ENCODE measurements at regions not wholly inside any gene's neighbourhood (a gene's known extent, or its start where the extent isn't known, plus 50 kb on each side); places are given as distances from the start of the nearest gene placed in this dataset.
"Not testable (repeated sequence)": the region's sequence is repeated elsewhere in the genome, so short reads cannot be mapped to it uniquely, and the experiment has no call there.

- 13% methylated on average over 28 of the region's 58 CpGs; no CpG with 5 or more reads in 1 of the 2 donors for WGBS, 2 donors (ENCODE audit: low coverage in 1 of 2)
- intact Hi-C loops (cut with DNase I; ENCODE audit: low total_unique reads) = not testable (repeated sequence)
These were observed 1533.5 kb upstream of the TPTE start for GRCh38 chr21:8987896-8988295.

GRCh38 chr21:8988696-8989095 lies 1532.7 kb upstream of the TPTE start:
- no peak overlapping the region for H3K27ac ChIP-seq
- H3K36me3 ChIP-seq = no peaks in the 10 kb centered on the region
- H3K9me3 ChIP-seq = peaks cover 5 to 7% of the 10 kb centered on the region in 2 donors
- intact Hi-C loops (cut with DNase I; ENCODE audit: low total_unique reads) = no loop called here
- in situ Hi-C loops (cut with MboI; ENCODE audit: low pct_ligation_motif_present in 1 of 4, low pct_unique_long_range_greater_than_20kb in 1 of 4, low sequenced_read_pairs in 3 of 4) = no loop called here
- no peaks in the 10 kb centered on the region for H3K27me3 ChIP-seq
- no peak overlapping the region for H3K4me3 ChIP-seq
- H3K4me1 ChIP-seq = no peaks in the 10 kb centered on the region
- no peak for TF ChIP-seq POLR2A (IDR thresholded peaks at IDR 0.05)
- no peak for TF ChIP-seq POLR2AphosphoS5 (IDR thresholded peaks at IDR 0.05)
- no peak for TF ChIP-seq EP300 (IDR thresholded peaks at IDR 0.05; ENCODE audit: low read depth)
- no peak for TF ChIP-seq CTCF (IDR thresholded peaks at IDR 0.05)
- no peak for DNase-seq
- 61 to 80% methylated on average over 7 to 9 of the region's 9 CpGs for WGBS, 2 donors (ENCODE audit: low coverage in 1 of 2)

More at GRCh38 chr21:8987896-8988295, 1533.5 kb upstream of the TPTE start:
- H3K27ac ChIP-seq; in situ Hi-C loops (cut with MboI; ENCODE audit: low pct_ligation_motif_present in 1 of 4, low pct_unique_long_range_greater_than_20kb in 1 of 4, low sequenced_read_pairs in 3 of 4); H3K4me3 ChIP-seq; H3K4me1 ChIP-seq; H3K9me3 ChIP-seq; DNase-seq; H3K27me3 ChIP-seq; H3K36me3 ChIP-seq: not testable (repeated sequence)

GRCh38 chr21:8989261-8989711 lies 1532.1 kb upstream of the TPTE start:
- Histone ChIP-seq H3K27me3 (no peaks in the 10 kb centered on the region), H3K36me3 (no peaks in the 10 kb centered on the region), H3K4me1 (no peaks in the 10 kb centered on the region), H3K27ac (no peak overlapping the region), H3K9me3 (peaks cover 10 to 11% of the 10 kb centered on the region in 2 donors), H3K4me3 (no peak overlapping the region)
- intact Hi-C loops (cut with DNase I; ENCODE audit: low total_unique reads) = no loop called here
- in situ Hi-C loops (cut with MboI; ENCODE audit: low pct_ligation_motif_present in 1 of 4, low pct_unique_long_range_greater_than_20kb in 1 of 4, low sequenced_read_pairs in 3 of 4) = no loop called here
- DNase-seq = no peak
- 32 to 44% methylated on average over 6 of the region's 6 CpGs for WGBS, 2 donors (ENCODE audit: low coverage in 1 of 2)
- TF ChIP-seq CTCF (IDR thresholded peaks at IDR 0.05) (no peak), EP300 (IDR thresholded peaks at IDR 0.05; ENCODE audit: low read depth) (no peak), POLR2AphosphoS5 (IDR thresholded peaks at IDR 0.05) (no peak), POLR2A (IDR thresholded peaks at IDR 0.05) (no peak)

GRCh38 chr21:8989721-8990325 lies 1531.6 kb upstream of the TPTE start:
- no peak for TF ChIP-seq POLR2A (IDR thresholded peaks at IDR 0.05)
- TF ChIP-seq POLR2AphosphoS5 (IDR thresholded peaks at IDR 0.05) = no peak
- TF ChIP-seq EP300 (IDR thresholded peaks at IDR 0.05; ENCODE audit: low read depth) = no peak
- TF ChIP-seq CTCF (IDR thresholded peaks at IDR 0.05) = no peak
- intact Hi-C loops (cut with DNase I; ENCODE audit: low total_unique reads) (no loop called here), in situ Hi-C loops (cut with MboI; ENCODE audit: low pct_ligation_motif_present in 1 of 4, low pct_unique_long_range_greater_than_20kb in 1 of 4, low sequenced_read_pairs in 3 of 4) (no loop called here)
- no peaks in the 10 kb centered on the region for H3K4me1 ChIP-seq
- H3K9me3 ChIP-seq = peaks cover 11 to 16% of the 10 kb centered on the region in 2 donors
- DNase-seq = no peak
- H3K36me3 ChIP-seq = no peaks in the 10 kb centered on the region
- H3K27ac ChIP-seq = no peak overlapping the region
- H3K4me3 ChIP-seq = no peak overlapping the region
- H3K27me3 ChIP-seq = no peaks in the 10 kb centered on the region
- WGBS, 2 donors (ENCODE audit: low coverage in 1 of 2) = 58 to 68% methylated on average over 16 of the region's 16 CpGs
